ENCODE measurements at regions not wholly inside any gene's neighbourhood (a gene's known extent, or its start where the extent isn't known, plus 50 kb on each side); places are given as distances from the start of the nearest gene placed in this dataset.

- TF ChIP-seq, protein P1, sequence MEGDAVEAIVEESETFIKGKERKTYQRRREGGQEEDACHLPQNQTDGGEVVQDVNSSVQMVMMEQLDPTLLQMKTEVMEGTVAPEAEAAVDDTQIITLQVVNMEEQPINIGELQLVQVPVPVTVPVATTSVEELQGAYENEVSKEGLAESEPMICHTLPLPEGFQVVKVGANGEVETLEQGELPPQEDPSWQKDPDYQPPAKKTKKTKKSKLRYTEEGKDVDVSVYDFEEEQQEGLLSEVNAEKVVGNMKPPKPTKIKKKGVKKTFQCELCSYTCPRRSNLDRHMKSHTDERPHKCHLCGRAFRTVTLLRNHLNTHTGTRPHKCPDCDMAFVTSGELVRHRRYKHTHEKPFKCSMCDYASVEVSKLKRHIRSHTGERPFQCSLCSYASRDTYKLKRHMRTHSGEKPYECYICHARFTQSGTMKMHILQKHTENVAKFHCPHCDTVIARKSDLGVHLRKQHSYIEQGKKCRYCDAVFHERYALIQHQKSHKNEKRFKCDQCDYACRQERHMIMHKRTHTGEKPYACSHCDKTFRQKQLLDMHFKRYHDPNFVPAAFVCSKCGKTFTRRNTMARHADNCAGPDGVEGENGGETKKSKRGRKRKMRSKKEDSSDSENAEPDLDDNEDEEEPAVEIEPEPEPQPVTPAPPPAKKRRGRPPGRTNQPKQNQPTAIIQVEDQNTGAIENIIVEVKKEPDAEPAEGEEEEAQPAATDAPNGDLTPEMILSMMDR (IDR thresholded peaks at IDR 0.05), result no peak
- TF ChIP-seq POLR2A (IDR thresholded peaks at IDR 0.05), result no peak
These were observed 230.6 kb upstream of the ID2 start for GRCh38 chr2:8451273-8451672.

Measured in adrenal gland (tissue), 5 donors.